ENCODE measurements at regions not wholly inside any gene's neighbourhood (a gene's known extent, or its start where the extent isn't known, plus 50 kb on each side); places are given as distances from the start of the nearest gene placed in this dataset.

GRCh38 chr11:110866081-110866480 lies 153.8 kb upstream of the ARHGAP20 start:
- WGBS, 5 donors, result 73 to 90% (median 80%) methylated on average over 4 of the region's 4 CpGs
- Histone ChIP-seq H3K9me3 (no peaks in the 10 kb centered on the region), H3K27me3 (replicated peaks in 1 of 7) (no peaks in the 10 kb centered on the region), H3K36me3 (no peaks in the 10 kb centered on the region), H3K4me1 (no peaks in the 10 kb centered on the region), H3K27ac (no peak overlapping the region), H3K4me3 (no peak overlapping the region)
- TF ChIP-seq CTCF (IDR thresholded peaks at IDR 0.05 in 8 of 11, conservative IDR thresholded peaks at IDR 0.05 in 3 of 11), result no peak
- TF ChIP-seq POLR2AphosphoS5 (IDR thresholded peaks at IDR 0.05), result no peak
- TF ChIP-seq POLR2A (IDR thresholded peaks at IDR 0.05), result no peak
- intact Hi-C loops (cut with DNase I; ENCODE audit: low total_unique reads), result no loop called here
- DNase-seq, result no peak

- no peaks in the 10 kb centered on the region for H3K9me3 ChIP-seq
- H3K36me3 ChIP-seq, result no peaks in the 10 kb centered on the region
- H3K27ac ChIP-seq, result no peak overlapping the region
- 65 to 85% (median 73%) methylated on average over 2 of the region's 2 CpGs for WGBS, 5 donors
- H3K27me3 ChIP-seq (replicated peaks in 1 of 7), result no peaks in the 10 kb centered on the region
- intact Hi-C loops (cut with DNase I; ENCODE audit: low total_unique reads), result no loop called here
- no peak overlapping the region for H3K4me3 ChIP-seq
- DNase-seq, result no peak
- H3K4me1 ChIP-seq, result peaks cover 0 to 11% (median 0%) of the 10 kb centered on the region in 6 donors
- TF ChIP-seq POLR2A (IDR thresholded peaks at IDR 0.05) (no peak), CTCF (IDR thresholded peaks at IDR 0.05 in 8 of 11, conservative IDR thresholded peaks at IDR 0.05 in 3 of 11) (no peak), POLR2AphosphoS5 (IDR thresholded peaks at IDR 0.05) (no peak)
Measured at GRCh38 chr11:110862407-110862806, 150.2 kb upstream of the ARHGAP20 start.

GRCh38 chr11:110860461-110860860 lies 148.2 kb upstream of the ARHGAP20 start:
- no peaks in the 10 kb centered on the region for H3K9me3 ChIP-seq
- WGBS, 5 donors, result 83 to 94% (median 87%) methylated on average over 3 of the region's 3 CpGs
- intact Hi-C loops (cut with DNase I; ENCODE audit: low total_unique reads), result no loop called here
- TF ChIP-seq CTCF (IDR thresholded peaks at IDR 0.05 in 8 of 11, conservative IDR thresholded peaks at IDR 0.05 in 3 of 11), result no peak
- no peak for TF ChIP-seq POLR2AphosphoS5 (IDR thresholded peaks at IDR 0.05)
- H3K27ac ChIP-seq, result no peak overlapping the region
- H3K27me3 ChIP-seq (replicated peaks in 1 of 7), result no peaks in the 10 kb centered on the region
- no peak for DNase-seq
- H3K4me1 ChIP-seq, result peaks cover 0 to 11% (median 0%) of the 10 kb centered on the region in 6 donors
- no peaks in the 10 kb centered on the region for H3K36me3 ChIP-seq
- H3K4me3 ChIP-seq, result no peak overlapping the region

- H3K9me3 ChIP-seq, result no peaks in the 10 kb centered on the region
- H3K4me1 ChIP-seq, result peaks cover 0 to 11% (median 0%) of the 10 kb centered on the region in 6 donors
- no peak overlapping the region for H3K27ac ChIP-seq
- no peak overlapping the region for H3K4me3 ChIP-seq
- H3K27me3 ChIP-seq (replicated peaks in 1 of 7), result no peaks in the 10 kb centered on the region
- H3K36me3 ChIP-seq, result no peaks in the 10 kb centered on the region
- WGBS, 5 donors, result 78 to 95% (median 91%) methylated on average over 6 of the region's 6 CpGs
- TF ChIP-seq CTCF (IDR thresholded peaks at IDR 0.05 in 8 of 11, conservative IDR thresholded peaks at IDR 0.05 in 3 of 11) (no peak), POLR2AphosphoS5 (IDR thresholded peaks at IDR 0.05) (no peak), POLR2A (IDR thresholded peaks at IDR 0.05) (no peak)
- intact Hi-C loops (cut with DNase I; ENCODE audit: low total_unique reads), result no loop called here
- no peak for DNase-seq
Measured at GRCh38 chr11:110859998-110860397, 147.8 kb upstream of the ARHGAP20 start.

Measured in spleen (tissue), 11 donors.